HepG2 (cell line): ENCODE measurements at regions not wholly inside any gene's neighbourhood (a gene's known extent, or its start where the extent isn't known, plus 50 kb on each side); places are given as distances from the start of the nearest gene placed in this dataset.

Experiments
- ATAC-seq: fragments of 200-7000 bp; cut with Tn5 transposase; 3 replicates; pipeline ENCODE4 v1.9.1; 2020; ENCODE audit warnings: mild to moderate bottlenecking, moderate library complexity
- BruUV-seq: library from RNA; stranded (reverse); fragments of 400-500 nt; replicated peaks from 2 replicates; lab custom pipeline; 2021; lab: Mats Ljungman, UMichigan
- CTCF ChIA-PET: fragments of 300-600 bp; formaldehyde crosslinking; extraction: SDS; loops from one replicate; lab custom pipeline; 2021; ENCODE audit warnings: low total read pairs, inconsistent platforms, low intra/inter-chr PET ratio; lab: Yijun Ruan, JAX
- POLR2A ChIA-PET: fragments of 350-600 bp; sonication (Branson Sonifier 250); formaldehyde crosslinking; loops from one replicate; lab custom pipeline; 2020; ENCODE audit warnings: antibody characterized with exemption, inconsistent platforms; lab: Yijun Ruan, JAX
- DNase-seq: peaks from one replicate; pipeline ENCODE4 v3.0.0-alpha.2; 2015; ENCODE audit warnings: low spot score
- FAIRE-seq: peaks from 3 replicates; lab custom pipeline; 2011; peaks lifted over from hg19 to GRCh38; lab: Jason Lieb, UNC
- H2AFZ ChIP-seq: one replicate; pipeline ENCODE4 v1.6.1; 2011; ENCODE audit warnings: low read length, inconsistent platforms
- H3K27ac ChIP-seq: fragments of 300-600 bp; 3 replicates; pipeline ENCODE4 v1.8.0; 2011; ENCODE audit warnings: mixed run types, mild to moderate bottlenecking, mixed read lengths, low read length, inconsistent platforms; ENCODE audit not compliant: insufficient read depth; ENCODE audit errors: extremely low read length
- H3K27me3 ChIP-seq, 2 experiments: fragments of 200-600 bp in 1 of 2; 2 replicates in 1 of 2; 3 replicates in 1 of 2; pipeline versions ENCODE4 v1.6.0 to v1.8.0; 2011; ENCODE audit warnings: low read length in 2 of 2, mild to moderate bottlenecking in 2 of 2, moderate library complexity in 2 of 2, inconsistent platforms in 1 of 2; ENCODE audit not compliant: insufficient read depth in 2 of 2, control insufficient read depth in 1 of 2
- H3K36me3 ChIP-seq, 2 experiments: fragments of 200-600 bp in 1 of 2; replicated peaks in 1 of 2; 2 replicates in 1 of 2; 3 replicates in 1 of 2; pipeline versions ENCODE4 v1.5.1 to v1.8.0; 2011; ENCODE audit warnings: low read length in 2 of 2, inconsistent platforms in 1 of 2; ENCODE audit not compliant: insufficient read depth in 2 of 2, control insufficient read depth in 1 of 2
- H3K4me1 ChIP-seq: 2 replicates; pipeline ENCODE4 v1.5.1; 2012; ENCODE audit warnings: low read length, inconsistent platforms; ENCODE audit not compliant: insufficient read depth
- H3K4me2 ChIP-seq: 2 replicates; pipeline ENCODE4 v1.6.0; 2011; ENCODE audit warnings: low read depth, low read length, inconsistent platforms
- H3K4me3 ChIP-seq, 3 experiments: fragments of 200-600 bp in 1 of 3; sonication (generic), shearing (Covaris generic) in 1 of 3; replicated peaks in 1 of 3; 2 replicates each; pipeline ENCODE4 v1.5.1; 2011 to 2016; ENCODE audit warnings: low read length in 3 of 3, inconsistent platforms in 2 of 3, low read depth in 2 of 3, mild to moderate bottlenecking in 2 of 3, control low read depth in 1 of 3, mixed read lengths in 1 of 3; ENCODE audit not compliant: insufficient read depth in 1 of 3
- H3K79me2 ChIP-seq: one replicate; pipeline ENCODE4 v1.6.1; 2011; ENCODE audit warnings: low read length, inconsistent platforms; ENCODE audit not compliant: insufficient read depth
- H3K9ac ChIP-seq: 2 replicates; pipeline ENCODE4 v1.6.0; 2011; ENCODE audit warnings: mild to moderate bottlenecking, low read depth, low read length, inconsistent platforms; ENCODE audit not compliant: insufficient read depth
- H3K9me3 ChIP-seq: 2 replicates; pipeline ENCODE4 v1.5.1; 2012; ENCODE audit warnings: mild to moderate bottlenecking, low read length
- H4K20me1 ChIP-seq: 2 replicates; pipeline ENCODE4 v1.6.0; 2011; ENCODE audit warnings: inconsistent platforms, mild to moderate bottlenecking, low read length, moderate library complexity; ENCODE audit not compliant: insufficient read depth
- ARID5B ChIP-seq: IDR thresholded peaks from 2 replicates; pipeline ENCODE4 v1.4.0; 2020; ENCODE audit warnings: mild to moderate bottlenecking, missing genetic modification reagents
- EP300 ChIP-seq, 3 experiments: sonication (generic) in 1 of 3; formaldehyde crosslinking in 1 of 3; IDR thresholded peaks; 2 replicates each; pipeline versions ENCODE4 v1.5.1 to v1.6.1; 2011 to 2020; ENCODE audit warnings: low read depth in 2 of 3, low read length in 2 of 3, borderline replicate concordance in 1 of 3, improper control_type of control experiment in 1 of 3, mild to moderate bottlenecking in 1 of 3, missing genetic modification reagents in 1 of 3, moderate library complexity in 1 of 3
- MLX ChIP-seq: IDR thresholded peaks from 2 replicates; pipeline ENCODE4 v1.6.1; 2016
- TFAP4 ChIP-seq: sonication (generic); IDR thresholded peaks from 2 replicates; pipeline ENCODE4 v1.6.1; 2016; ENCODE audit warnings: low read depth, borderline replicate concordance
- ZNF3 ChIP-seq: IDR thresholded peaks from 2 replicates; pipeline ENCODE4 v1.7.0; 2017; ENCODE audit warnings: inconsistent platforms
- ZNF350 ChIP-seq: sonication (generic); formaldehyde crosslinking; IDR thresholded peaks from 2 replicates; pipeline ENCODE4 v1.4.0; 2020; ENCODE audit warnings: mild to moderate bottlenecking, low read depth, missing genetic modification reagents, borderline replicate concordance
- ZNF510 ChIP-seq: sonication (generic); formaldehyde crosslinking; IDR thresholded peaks from 2 replicates; pipeline ENCODE4 v1.4.0; 2020; ENCODE audit warnings: low read depth, mild to moderate bottlenecking, missing genetic modification reagents
- ZNF678 ChIP-seq: sonication (generic); formaldehyde crosslinking; IDR thresholded peaks from 2 replicates; pipeline ENCODE4 v1.4.0; 2020; ENCODE audit warnings: mild to moderate bottlenecking, missing genetic modification reagents
- WGBS: methylation state at CpG from one replicate; pipeline ENCODE4 v1.1.6; 2017; ENCODE audit warnings: low lambda C conversion rate; 5-methylcytosine and 5-hydroxymethylcytosine counted together
- in situ Hi-C: cut with HindIII; loops from 2 replicates; pipeline ENCODE4 v1.10.0; 2017; ENCODE audit warnings: low pct_unique_long_range_greater_than_20kb; ENCODE audit not compliant: extremely low pct_ligation_motif_present
- intact Hi-C: fragments of 100-400 bp; cut with micrococcal nuclease; formaldehyde crosslinking; loops from one replicate; pipeline ENCODE4 v1.10.0; 2022; ENCODE audit not compliant: unreplicated experiment
- TF ChIP-seq, protein P1 (sequence below): IDR thresholded peaks from 2 replicates; pipeline ENCODE4 v1.6.1; 2016; ENCODE audit warnings: mild to moderate bottlenecking, missing biosample characterization, missing genetic modification reagents

- no peak for TF ChIP-seq MLX (CRISPR knock-in tag)
- TF ChIP-seq ZNF678 (CRISPR knock-in tag): no peak
- TF ChIP-seq ZNF3: no peak
- TF ChIP-seq, protein P1, sequence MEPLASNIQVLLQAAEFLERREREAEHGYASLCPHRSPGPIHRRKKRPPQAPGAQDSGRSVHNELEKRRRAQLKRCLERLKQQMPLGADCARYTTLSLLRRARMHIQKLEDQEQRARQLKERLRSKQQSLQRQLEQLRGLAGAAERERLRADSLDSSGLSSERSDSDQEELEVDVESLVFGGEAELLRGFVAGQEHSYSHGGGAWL: no peak
- TF ChIP-seq ZNF350: no peak
- no peak for TF ChIP-seq ZNF510 (CRISPR knock-in tag)
- no peak for TF ChIP-seq EP300 (IDR thresholded peaks at IDR 0.05; ENCODE audit: low read depth in 2 of 2, low read length in 2 of 2)
- TF ChIP-seq EP300 (CRISPR knock-in tag; IDR thresholded peaks at IDR 0.05; ENCODE audit: borderline replicate concordance): no peak
- no peak for TF ChIP-seq ARID5B
These were observed 106.4 kb upstream of the CELF4 start (continued) for GRCh38 chr18:37672001-37672400.

DNA sequence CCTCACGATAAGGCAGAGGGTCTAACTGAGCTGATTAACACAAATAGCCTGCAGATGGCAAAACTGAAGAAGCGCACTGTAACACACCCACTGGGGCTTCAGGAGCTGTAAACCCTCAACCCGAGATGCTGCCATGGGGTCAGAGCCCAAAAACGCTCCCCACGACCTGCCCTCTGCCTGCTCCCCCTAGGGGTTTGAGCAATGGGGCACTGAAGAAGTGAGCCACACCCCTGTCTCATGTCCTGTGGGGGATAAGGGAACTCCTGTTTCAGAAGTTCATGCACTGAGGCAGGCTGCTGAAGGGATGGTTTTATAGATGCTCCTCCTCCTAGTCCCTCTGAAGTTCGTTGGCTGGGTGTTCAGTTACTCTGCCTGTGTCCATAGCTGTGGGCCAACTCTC is 105.9 kb upstream of the CELF4 start:
- ATAC-seq: no peak
- no peak for DNase-seq
- FAIRE-seq: no peak
- H3K27me3 ChIP-seq: 0 out of 5 replicates have a peak, but pooled peaks cover 0 to 3% of the 10 kb centered on the region in 2 experiments
- no peak overlapping the region for H3K4me2 ChIP-seq
- CTCF ChIA-PET: no interaction called here
- no peaks in the 10 kb centered on the region for H3K9me3 ChIP-seq
- H3K4me1 ChIP-seq: no peaks in the 10 kb centered on the region
- TF ChIP-seq TFAP4: no peak
- POLR2A ChIA-PET: no interaction called here
- H2AFZ ChIP-seq: no peak overlapping the region
- H3K27ac ChIP-seq: no peak overlapping the region
- no peak overlapping the region for H3K4me3 ChIP-seq
- BruUV-seq: no TSS peak
- WGBS: 13% methylated on average over 6 of the region's 6 CpGs
- H3K79me2 ChIP-seq: no peaks in the 10 kb centered on the region
- in situ Hi-C loops (no loop called here), intact Hi-C loops (no loop called here)
- H3K36me3 ChIP-seq: no peaks in the 10 kb centered on the region
- H3K9ac ChIP-seq: no peak overlapping the region
- H4K20me1 ChIP-seq: no peaks in the 10 kb centered on the region
